ENCODE measurements at regions not wholly inside any gene's neighbourhood (a gene's known extent, or its start where the extent isn't known, plus 50 kb on each side); places are given as distances from the start of the nearest gene placed in this dataset.

- TF ChIP-seq CTCF (conservative IDR thresholded peaks at IDR 0.05 in 1 of 2, IDR thresholded peaks at IDR 0.05 in 1 of 2; ENCODE audit: low read depth in 1 of 2, low read length in 2 of 2): no peak
- TF ChIP-seq EZH2 (IDR thresholded peaks at IDR 0.05; ENCODE audit: low read length, missing control alignments): no peak
Observed at GRCh38 chrX:114462266-114462665, 121.6 kb upstream of the HTR2C start.
